ENCODE measurements at regions not wholly inside any gene's neighbourhood (a gene's known extent, or its start where the extent isn't known, plus 50 kb on each side); places are given as distances from the start of the nearest gene placed in this dataset.

- TF ChIP-seq CTCF (conservative IDR thresholded peaks at IDR 0.05; ENCODE audit: low read depth, low read length) (no peak), EZH2 (IDR thresholded peaks at IDR 0.05; ENCODE audit: borderline replicate concordance, low read depth, low read length, poor library complexity, severe bottlenecking) (no peak)
- no peak overlapping the region for H3K27ac ChIP-seq (ENCODE audit: low read depth, low read length, poor library complexity, severe bottlenecking)
- no peaks in the 10 kb centered on the region for H3K4me1 ChIP-seq (ENCODE audit: insufficient read depth, low read length, poor library complexity, severe bottlenecking)
- no peak for DNase-seq (ENCODE audit: low spot score)
- H3K27me3 ChIP-seq (replicated peaks; ENCODE audit: insufficient read depth, low read depth, low read length, poor library complexity), result peaks cover 13% of the 10 kb centered on the region
- H3K4me3 ChIP-seq (ENCODE audit: low read depth, low read length, poor library complexity, severe bottlenecking), result no peak overlapping the region
- ChIA-PET POLR2A (ENCODE audit: low non-redundant PET) (no interaction called here), CTCF (no interaction called here)
- BruUV-seq (replicated peaks), result no TSS peak
- no peaks in the 10 kb centered on the region for H3K36me3 ChIP-seq (ENCODE audit: insufficient read depth, low read length, poor library complexity, severe bottlenecking)
- intact Hi-C loops (cut with micrococcal nuclease; ENCODE audit: unreplicated experiment), result no loop called here
- no peaks in the 10 kb centered on the region for H3K9me3 ChIP-seq (ENCODE audit: low read depth, low read length, poor library complexity, severe bottlenecking)
Measured at GRCh38 chr5:6995115-6995514, 281.9 kb downstream of the TENT4A start.

- CTCF ChIA-PET, result no interaction called here
- no peak for TF ChIP-seq EZH2 (IDR thresholded peaks at IDR 0.05; ENCODE audit: borderline replicate concordance, low read depth, low read length, poor library complexity, severe bottlenecking)
- TF ChIP-seq CTCF (conservative IDR thresholded peaks at IDR 0.05; ENCODE audit: low read depth, low read length), result no peak
- intact Hi-C loops (cut with micrococcal nuclease; ENCODE audit: unreplicated experiment), result no loop called here
- Histone ChIP-seq H3K9me3 (ENCODE audit: low read depth, low read length, poor library complexity, severe bottlenecking) (no peaks in the 10 kb centered on the region), H3K27me3 (replicated peaks; ENCODE audit: insufficient read depth, low read depth, low read length, poor library complexity) (no peaks in the 10 kb centered on the region), H3K4me1 (ENCODE audit: insufficient read depth, low read length, poor library complexity, severe bottlenecking) (no peaks in the 10 kb centered on the region), H3K4me3 (ENCODE audit: low read depth, low read length, poor library complexity, severe bottlenecking) (no peak overlapping the region), H3K27ac (ENCODE audit: low read depth, low read length, poor library complexity, severe bottlenecking) (no peak overlapping the region), H3K36me3 (ENCODE audit: insufficient read depth, low read length, poor library complexity, severe bottlenecking) (no peaks in the 10 kb centered on the region)
- no peak for DNase-seq (ENCODE audit: low spot score)
- no TSS peak for BruUV-seq (replicated peaks)
- POLR2A ChIA-PET (ENCODE audit: low non-redundant PET), result no interaction called here
Measured at GRCh38 chr5:7000310-7000709, 287.1 kb downstream of the TENT4A start.

GRCh38 chr5:7010591-7010990 is 297.4 kb downstream of the TENT4A start:
- Histone ChIP-seq H3K36me3 (ENCODE audit: insufficient read depth, low read length, poor library complexity, severe bottlenecking) (no peaks in the 10 kb centered on the region), H3K4me1 (ENCODE audit: insufficient read depth, low read length, poor library complexity, severe bottlenecking) (no peaks in the 10 kb centered on the region), H3K27me3 (replicated peaks; ENCODE audit: insufficient read depth, low read depth, low read length, poor library complexity) (no peaks in the 10 kb centered on the region), H3K9me3 (ENCODE audit: low read depth, low read length, poor library complexity, severe bottlenecking) (no peaks in the 10 kb centered on the region), H3K4me3 (ENCODE audit: low read depth, low read length, poor library complexity, severe bottlenecking) (no peak overlapping the region), H3K27ac (ENCODE audit: low read depth, low read length, poor library complexity, severe bottlenecking) (no peak overlapping the region)
- ChIA-PET CTCF (no interaction called here), POLR2A (ENCODE audit: low non-redundant PET) (no interaction called here)
- TF ChIP-seq EZH2 (IDR thresholded peaks at IDR 0.05; ENCODE audit: borderline replicate concordance, low read depth, low read length, poor library complexity, severe bottlenecking), result no peak
- no peak for TF ChIP-seq CTCF (conservative IDR thresholded peaks at IDR 0.05; ENCODE audit: low read depth, low read length)
- peak; percentile 18 for DNase-seq (ENCODE audit: low spot score)
- no TSS peak for BruUV-seq (replicated peaks)
- intact Hi-C loops (cut with micrococcal nuclease; ENCODE audit: unreplicated experiment), result no loop called here

Data from A673 (cell line).